ENCODE measurements at regions not wholly inside any gene's neighbourhood (a gene's known extent, or its start where the extent isn't known, plus 50 kb on each side); places are given as distances from the start of the nearest gene placed in this dataset.

- H3K9me3 ChIP-seq, result no peaks in the 10 kb centered on the region
- no peak overlapping the region for H3K9ac ChIP-seq
- H4K20me1 ChIP-seq, result no peaks in the 10 kb centered on the region
- no peak overlapping the region for H3K4me3 ChIP-seq
- H3K27me3 ChIP-seq, result no peaks in the 10 kb centered on the region
- no peak overlapping the region for H3K27ac ChIP-seq
- TF ChIP-seq Cebpa-rat (IDR thresholded peaks at IDR 0.05), result no peak
- no peaks in the 10 kb centered on the region for H3K36me3 ChIP-seq
- H3K4me2 ChIP-seq, result no peak overlapping the region
- H3K4me1 ChIP-seq, result no peaks in the 10 kb centered on the region
Measured at GRCh38 chr13:72390909-72391308, 336.5 kb downstream of the MZT1 start.

- no peaks in the 10 kb centered on the region for H3K27me3 ChIP-seq
- H3K36me3 ChIP-seq, result no peaks in the 10 kb centered on the region
- TF ChIP-seq Cebpa-rat (IDR thresholded peaks at IDR 0.05), result no peak
- no peak overlapping the region for H3K4me2 ChIP-seq
- H3K27ac ChIP-seq, result no peak overlapping the region
- no peak overlapping the region for H3K9ac ChIP-seq
- no peaks in the 10 kb centered on the region for H3K9me3 ChIP-seq
- H3K4me3 ChIP-seq, result no peak overlapping the region
- no peaks in the 10 kb centered on the region for H4K20me1 ChIP-seq
- H3K4me1 ChIP-seq, result no peaks in the 10 kb centered on the region
Measured at GRCh38 chr13:72386138-72386684, 341.2 kb downstream of the MZT1 start.

GRCh38 chr13:72384879-72385278, 342.6 kb downstream of the MZT1 start:
- Histone ChIP-seq H3K36me3 (no peaks in the 10 kb centered on the region), H3K4me3 (no peak overlapping the region), H3K9ac (no peak overlapping the region), H3K4me2 (no peak overlapping the region), H3K27me3 (no peaks in the 10 kb centered on the region), H3K27ac (no peak overlapping the region), H3K4me1 (no peaks in the 10 kb centered on the region), H3K9me3 (no peaks in the 10 kb centered on the region), H4K20me1 (no peaks in the 10 kb centered on the region)
- no peak for TF ChIP-seq Cebpa-rat (IDR thresholded peaks at IDR 0.05)

- no peak overlapping the region for H3K9ac ChIP-seq
- no peak overlapping the region for H3K27ac ChIP-seq
- no peaks in the 10 kb centered on the region for H3K36me3 ChIP-seq
- no peak overlapping the region for H3K4me3 ChIP-seq
- H3K9me3 ChIP-seq, result no peaks in the 10 kb centered on the region
- no peaks in the 10 kb centered on the region for H3K27me3 ChIP-seq
- no peak overlapping the region for H3K4me2 ChIP-seq
- H4K20me1 ChIP-seq, result no peaks in the 10 kb centered on the region
- no peak for TF ChIP-seq Cebpa-rat (IDR thresholded peaks at IDR 0.05)
- no peaks in the 10 kb centered on the region for H3K4me1 ChIP-seq
Measured at GRCh38 chr13:72384186-72384823, 343.1 kb downstream of the MZT1 start.

GRCh38 chr13:72383646-72384045, 343.8 kb downstream of the MZT1 start:
- no peak overlapping the region for H3K4me2 ChIP-seq
- no peak overlapping the region for H3K9ac ChIP-seq
- no peak overlapping the region for H3K27ac ChIP-seq
- no peaks in the 10 kb centered on the region for H3K36me3 ChIP-seq
- no peak for TF ChIP-seq Cebpa-rat (IDR thresholded peaks at IDR 0.05)
- no peaks in the 10 kb centered on the region for H3K4me1 ChIP-seq
- H3K9me3 ChIP-seq, result no peaks in the 10 kb centered on the region
- no peaks in the 10 kb centered on the region for H3K27me3 ChIP-seq
- no peaks in the 10 kb centered on the region for H4K20me1 ChIP-seq
- no peak overlapping the region for H3K4me3 ChIP-seq

GRCh38 chr13:72379581-72379980, 347.8 kb downstream of the MZT1 start:
- Histone ChIP-seq H3K9me3 (no peaks in the 10 kb centered on the region), H3K27ac (no peak overlapping the region), H3K27me3 (no peaks in the 10 kb centered on the region), H3K4me2 (no peak overlapping the region), H3K4me1 (no peaks in the 10 kb centered on the region), H3K4me3 (no peak overlapping the region), H4K20me1 (no peaks in the 10 kb centered on the region), H3K9ac (no peak overlapping the region), H3K36me3 (no peaks in the 10 kb centered on the region)
- TF ChIP-seq Cebpa-rat (IDR thresholded peaks at IDR 0.05), result no peak

- TF ChIP-seq Cebpa-rat (IDR thresholded peaks at IDR 0.05), result no peak
- no peaks in the 10 kb centered on the region for H3K9me3 ChIP-seq
- no peak overlapping the region for H3K27ac ChIP-seq
- H3K9ac ChIP-seq, result no peak overlapping the region
- no peaks in the 10 kb centered on the region for H3K36me3 ChIP-seq
- no peak overlapping the region for H3K4me3 ChIP-seq
- no peaks in the 10 kb centered on the region for H3K27me3 ChIP-seq
- no peaks in the 10 kb centered on the region for H3K4me1 ChIP-seq
- no peak overlapping the region for H3K4me2 ChIP-seq
- H4K20me1 ChIP-seq, result no peaks in the 10 kb centered on the region
Measured at GRCh38 chr13:72368031-72368430, 359.4 kb downstream of the MZT1 start.

GRCh38 chr13:72346716-72347115, 380.7 kb downstream of the MZT1 start:
- Histone ChIP-seq H4K20me1 (no peaks in the 10 kb centered on the region), H3K9me3 (no peaks in the 10 kb centered on the region), H3K4me2 (no peak overlapping the region), H3K4me3 (no peak overlapping the region), H3K27me3 (no peaks in the 10 kb centered on the region), H3K36me3 (no peaks in the 10 kb centered on the region), H3K4me1 (no peaks in the 10 kb centered on the region), H3K9ac (no peak overlapping the region), H3K27ac (no peak overlapping the region)
- no peak for TF ChIP-seq Cebpa-rat (IDR thresholded peaks at IDR 0.05)

- TF ChIP-seq Cebpa-rat (IDR thresholded peaks at IDR 0.05), result no peak
- Histone ChIP-seq H3K36me3 (no peaks in the 10 kb centered on the region), H3K4me3 (no peak overlapping the region), H3K9me3 (no peaks in the 10 kb centered on the region), H3K4me2 (no peak overlapping the region), H3K27me3 (no peaks in the 10 kb centered on the region), H3K9ac (no peak overlapping the region), H3K27ac (no peak overlapping the region), H4K20me1 (no peaks in the 10 kb centered on the region), H3K4me1 (no peaks in the 10 kb centered on the region)
Measured at GRCh38 chr13:72342364-72342763, 385.1 kb downstream of the MZT1 start.

- no peaks in the 10 kb centered on the region for H3K27me3 ChIP-seq
- no peak overlapping the region for H3K4me3 ChIP-seq
- no peak for TF ChIP-seq Cebpa-rat (IDR thresholded peaks at IDR 0.05)
- H3K4me1 ChIP-seq, result no peaks in the 10 kb centered on the region
- no peaks in the 10 kb centered on the region for H3K36me3 ChIP-seq
- H3K9me3 ChIP-seq, result no peaks in the 10 kb centered on the region
- no peak overlapping the region for H3K9ac ChIP-seq
- H3K27ac ChIP-seq, result no peak overlapping the region
- H4K20me1 ChIP-seq, result no peaks in the 10 kb centered on the region
- H3K4me2 ChIP-seq, result no peak overlapping the region
Measured at GRCh38 chr13:72341904-72342303, 385.5 kb downstream of the MZT1 start.

All from BLaER1 (cell line).